ENCODE measurements at regions not wholly inside any gene's neighbourhood (a gene's known extent, or its start where the extent isn't known, plus 50 kb on each side); places are given as distances from the start of the nearest gene placed in this dataset.

GRCh38 chr13:61192826-61193225 is 222.8 kb downstream of the PCDH20 start:
- H3K27ac Mint-ChIP-seq, result no peak overlapping the region
- H3K4me1 Mint-ChIP-seq, result no peaks in the 10 kb centered on the region
- H3K27ac ChIP-seq (ENCODE audit: low read length), result no peak overlapping the region
- no peaks in the 10 kb centered on the region for H3K36me3 ChIP-seq (ENCODE audit: control insufficient read depth in 2 of 2, extremely low read depth in 1 of 2, insufficient read depth in 1 of 2, low read length in 1 of 2)
- no peak overlapping the region for H3K4me3 Mint-ChIP-seq
- no CpG with 5 or more reads among the region's 1 CpG for WGBS (ENCODE audit: insufficient coverage)
- ChIA-PET CTCF (no interaction called here), POLR2A (no interaction called here)
- DNase-seq (no peak), ATAC-seq (replicated peaks in 1 of 4) (no peak)
- no peaks in the 10 kb centered on the region for H3K36me3 Mint-ChIP-seq
- H3K27me3 Mint-ChIP-seq, result no peaks in the 10 kb centered on the region
- no peaks in the 10 kb centered on the region for H3K4me1 ChIP-seq (ENCODE audit: control insufficient read depth in 1 of 2, extremely low read depth in 1 of 2, insufficient read depth in 2 of 2, low read length in 2 of 2)
- no peak overlapping the region for H3K4me3 ChIP-seq (ENCODE audit: control insufficient read depth in 1 of 2, extremely low read depth in 1 of 2, low read length in 1 of 2)
- H3K27me3 ChIP-seq (replicated peaks in 1 of 2; ENCODE audit: control insufficient read depth in 2 of 2, extremely low read depth in 1 of 2, insufficient read depth in 2 of 2, low read length in 1 of 2), result no peaks in the 10 kb centered on the region
- peaks cover 0 to 18% (median 10%) of the 10 kb centered on the region in 3 donors for H3K9me3 Mint-ChIP-seq
- no peaks in the 10 kb centered on the region for H3K9me3 ChIP-seq

- Histone ChIP-seq H3K27ac (ENCODE audit: low read length) (no peak overlapping the region), H3K9me3 (no peaks in the 10 kb centered on the region), H3K4me1 (ENCODE audit: control insufficient read depth in 1 of 2, extremely low read depth in 1 of 2, insufficient read depth in 2 of 2, low read length in 2 of 2) (no peaks in the 10 kb centered on the region), H3K4me3 (ENCODE audit: control insufficient read depth in 1 of 2, extremely low read depth in 1 of 2, low read length in 1 of 2) (no peak overlapping the region), H3K36me3 (ENCODE audit: control insufficient read depth in 2 of 2, extremely low read depth in 1 of 2, insufficient read depth in 1 of 2, low read length in 1 of 2) (no peaks in the 10 kb centered on the region), H3K27me3 (replicated peaks in 1 of 2; ENCODE audit: control insufficient read depth in 2 of 2, extremely low read depth in 1 of 2, insufficient read depth in 2 of 2, low read length in 1 of 2) (no peaks in the 10 kb centered on the region)
- H3K4me3 Mint-ChIP-seq, result no peak overlapping the region
- ChIA-PET POLR2A (no interaction called here), CTCF (no interaction called here)
- 79% methylated on average over 2 of the region's 2 CpGs for WGBS (ENCODE audit: insufficient coverage)
- H3K9me3 Mint-ChIP-seq, result peaks cover 10 to 17% (median 17%) of the 10 kb centered on the region in 3 donors
- no peaks in the 10 kb centered on the region for H3K36me3 Mint-ChIP-seq
- ATAC-seq (replicated peaks in 1 of 4) (no peak), DNase-seq (no peak)
- H3K4me1 Mint-ChIP-seq, result no peaks in the 10 kb centered on the region
- H3K27me3 Mint-ChIP-seq, result no peaks in the 10 kb centered on the region
- H3K27ac Mint-ChIP-seq, result no peak overlapping the region
Measured at GRCh38 chr13:61188057-61188456, 227.6 kb downstream of the PCDH20 start.

- Histone ChIP-seq H3K4me3 (ENCODE audit: control insufficient read depth in 1 of 2, extremely low read depth in 1 of 2, low read length in 1 of 2) (no peak overlapping the region), H3K4me1 (ENCODE audit: control insufficient read depth in 1 of 2, extremely low read depth in 1 of 2, insufficient read depth in 2 of 2, low read length in 2 of 2) (no peaks in the 10 kb centered on the region), H3K27ac (ENCODE audit: low read length) (no peak overlapping the region), H3K27me3 (replicated peaks in 1 of 2; ENCODE audit: control insufficient read depth in 2 of 2, extremely low read depth in 1 of 2, insufficient read depth in 2 of 2, low read length in 1 of 2) (no peaks in the 10 kb centered on the region), H3K9me3 (no peaks in the 10 kb centered on the region), H3K36me3 (ENCODE audit: control insufficient read depth in 2 of 2, extremely low read depth in 1 of 2, insufficient read depth in 1 of 2, low read length in 1 of 2) (no peaks in the 10 kb centered on the region)
- Mint-ChIP-seq H3K9me3 (peaks cover 5 to 21% (median 17%) of the 10 kb centered on the region in 3 donors), H3K4me3 (no peak overlapping the region), H3K27ac (no peak overlapping the region), H3K27me3 (no peaks in the 10 kb centered on the region), H3K36me3 (no peaks in the 10 kb centered on the region), H3K4me1 (no peaks in the 10 kb centered on the region)
- DNase-seq (no peak), ATAC-seq (replicated peaks in 1 of 4) (no peak)
- no CpG with 5 or more reads among the region's 4 CpGs for WGBS (ENCODE audit: insufficient coverage)
- ChIA-PET CTCF (no interaction called here), POLR2A (no interaction called here)
Measured at GRCh38 chr13:61187471-61187870, 228.2 kb downstream of the PCDH20 start.

GRCh38 chr13:61183670-61184069 is 232.0 kb downstream of the PCDH20 start:
- no peaks in the 10 kb centered on the region for H3K36me3 Mint-ChIP-seq
- no peak for ATAC-seq (replicated peaks in 1 of 4)
- Histone ChIP-seq H3K9me3 (no peaks in the 10 kb centered on the region), H3K36me3 (ENCODE audit: control insufficient read depth in 2 of 2, extremely low read depth in 1 of 2, insufficient read depth in 1 of 2, low read length in 1 of 2) (no peaks in the 10 kb centered on the region), H3K27ac (ENCODE audit: low read length) (no peak overlapping the region), H3K4me3 (ENCODE audit: control insufficient read depth in 1 of 2, extremely low read depth in 1 of 2, low read length in 1 of 2) (no peak overlapping the region), H3K27me3 (replicated peaks in 1 of 2; ENCODE audit: control insufficient read depth in 2 of 2, extremely low read depth in 1 of 2, insufficient read depth in 2 of 2, low read length in 1 of 2) (no peaks in the 10 kb centered on the region), H3K4me1 (ENCODE audit: control insufficient read depth in 1 of 2, extremely low read depth in 1 of 2, insufficient read depth in 2 of 2, low read length in 2 of 2) (no peaks in the 10 kb centered on the region)
- no peak for DNase-seq
- no peaks in the 10 kb centered on the region for H3K4me1 Mint-ChIP-seq
- peaks cover 18 to 24% (median 18%) of the 10 kb centered on the region in 3 donors for H3K9me3 Mint-ChIP-seq
- ChIA-PET POLR2A (no interaction called here), CTCF (interaction anchor here in 1 of 2 donors (0.6 kb wide), 1 partner anchor 677 kb away, joined by 7 read pairs; no protein-coding TSS in a partner anchor)
- WGBS (ENCODE audit: insufficient coverage), result no CpG with 5 or more reads among the region's 1 CpG
- H3K4me3 Mint-ChIP-seq, result no peak overlapping the region
- H3K27ac Mint-ChIP-seq, result no peak overlapping the region
- no peaks in the 10 kb centered on the region for H3K27me3 Mint-ChIP-seq

GRCh38 chr13:61180234-61180633 is 235.4 kb downstream of the PCDH20 start:
- ChIA-PET POLR2A (no interaction called here), CTCF (no interaction called here)
- Histone ChIP-seq H3K27me3 (replicated peaks in 1 of 2; ENCODE audit: control insufficient read depth in 2 of 2, extremely low read depth in 1 of 2, insufficient read depth in 2 of 2, low read length in 1 of 2) (no peaks in the 10 kb centered on the region), H3K4me1 (ENCODE audit: control insufficient read depth in 1 of 2, extremely low read depth in 1 of 2, insufficient read depth in 2 of 2, low read length in 2 of 2) (no peaks in the 10 kb centered on the region), H3K4me3 (ENCODE audit: control insufficient read depth in 1 of 2, extremely low read depth in 1 of 2, low read length in 1 of 2) (no peak overlapping the region), H3K27ac (ENCODE audit: low read length) (no peak overlapping the region), H3K36me3 (ENCODE audit: control insufficient read depth in 2 of 2, extremely low read depth in 1 of 2, insufficient read depth in 1 of 2, low read length in 1 of 2) (no peaks in the 10 kb centered on the region), H3K9me3 (no peaks in the 10 kb centered on the region)
- Mint-ChIP-seq H3K36me3 (no peaks in the 10 kb centered on the region), H3K4me3 (no peak overlapping the region), H3K4me1 (no peaks in the 10 kb centered on the region), H3K9me3 (peaks cover 11 to 12% (median 12%) of the 10 kb centered on the region in 3 donors), H3K27ac (no peak overlapping the region), H3K27me3 (no peaks in the 10 kb centered on the region)
- ATAC-seq (replicated peaks in 1 of 4) (no peak), DNase-seq (no peak)
- WGBS (ENCODE audit: insufficient coverage), result no CpG with 5 or more reads among the region's 4 CpGs

- Mint-ChIP-seq H3K36me3 (no peaks in the 10 kb centered on the region), H3K4me3 (no peak overlapping the region), H3K9me3 (peaks cover 7 to 12% (median 12%) of the 10 kb centered on the region in 3 donors), H3K4me1 (no peaks in the 10 kb centered on the region), H3K27me3 (no peaks in the 10 kb centered on the region), H3K27ac (no peak overlapping the region)
- WGBS (ENCODE audit: insufficient coverage), result no CpG with 5 or more reads among the region's 2 CpGs
- Histone ChIP-seq H3K4me1 (ENCODE audit: control insufficient read depth in 1 of 2, extremely low read depth in 1 of 2, insufficient read depth in 2 of 2, low read length in 2 of 2) (no peaks in the 10 kb centered on the region), H3K9me3 (no peaks in the 10 kb centered on the region), H3K36me3 (ENCODE audit: control insufficient read depth in 2 of 2, extremely low read depth in 1 of 2, insufficient read depth in 1 of 2, low read length in 1 of 2) (no peaks in the 10 kb centered on the region), H3K27ac (ENCODE audit: low read length) (no peak overlapping the region), H3K27me3 (replicated peaks in 1 of 2; ENCODE audit: control insufficient read depth in 2 of 2, extremely low read depth in 1 of 2, insufficient read depth in 2 of 2, low read length in 1 of 2) (no peaks in the 10 kb centered on the region), H3K4me3 (ENCODE audit: control insufficient read depth in 1 of 2, extremely low read depth in 1 of 2, low read length in 1 of 2) (no peak overlapping the region)
- no peak for ATAC-seq (replicated peaks in 1 of 4)
- CTCF ChIA-PET, result no interaction called here
- DNase-seq, result no peak
- POLR2A ChIA-PET, result interaction anchor here in 1 of 2 donors (0.6 kb wide), 1 partner anchor 11 kb away, joined by 3 read pairs; no protein-coding TSS in a partner anchor
Measured at GRCh38 chr13:61179741-61180140, 235.9 kb downstream of the PCDH20 start.

GRCh38 chr13:61170856-61171255 is 244.8 kb downstream of the PCDH20 start:
- Mint-ChIP-seq H3K4me3 (no peak overlapping the region), H3K4me1 (no peaks in the 10 kb centered on the region)
- ATAC-seq (replicated peaks in 1 of 4), result no peak

More at GRCh38 chr13:61170856-61171255, 244.8 kb downstream of the PCDH20 start:
- H3K4me1 ChIP-seq (ENCODE audit: control insufficient read depth in 1 of 2, extremely low read depth in 1 of 2, insufficient read depth in 2 of 2, low read length in 2 of 2), result no peaks in the 10 kb centered on the region
- no peak for DNase-seq
- no peak overlapping the region for H3K4me3 ChIP-seq (ENCODE audit: control insufficient read depth in 1 of 2, extremely low read depth in 1 of 2, low read length in 1 of 2)
- H3K9me3 Mint-ChIP-seq, result peaks cover 0 to 7% (median 7%) of the 10 kb centered on the region in 3 donors
- H3K27me3 ChIP-seq (replicated peaks in 1 of 2; ENCODE audit: control insufficient read depth in 2 of 2, extremely low read depth in 1 of 2, insufficient read depth in 2 of 2, low read length in 1 of 2), result no peaks in the 10 kb centered on the region
- H3K36me3 ChIP-seq (ENCODE audit: control insufficient read depth in 2 of 2, extremely low read depth in 1 of 2, insufficient read depth in 1 of 2, low read length in 1 of 2), result no peaks in the 10 kb centered on the region
- no peak overlapping the region for H3K27ac ChIP-seq (ENCODE audit: low read length)
- H3K9me3 ChIP-seq, result no peaks in the 10 kb centered on the region
- H3K27ac Mint-ChIP-seq, result no peak overlapping the region
- POLR2A ChIA-PET, result no interaction called here
- CTCF ChIA-PET, result no interaction called here
- H3K36me3 Mint-ChIP-seq, result no peaks in the 10 kb centered on the region
- H3K27me3 Mint-ChIP-seq, result no peaks in the 10 kb centered on the region
